Subcutaneous abdominal adipose tissue (tissue), 5 donors: ENCODE measurements at regions not wholly inside any gene's neighbourhood (a gene's known extent, or its start where the extent isn't known, plus 50 kb on each side); places are given as distances from the start of the nearest gene placed in this dataset.

ENCODE experiments used
- H3K27ac ChIP-seq: one replicate; pipeline ENCODE4 v1.7.0; 2013; ENCODE audit warnings: low read depth, mild to moderate bottlenecking, inconsistent platforms, low read length, moderate library complexity
- H3K27me3 ChIP-seq, 5 donors: one replicate each; pipeline ENCODE4 v1.7.0; 2013; ENCODE audit warnings: low read length in 5 of 5, inconsistent platforms in 1 of 5; ENCODE audit not compliant: control insufficient read depth in 5 of 5, insufficient read depth in 4 of 5
- H3K36me3 ChIP-seq, 5 donors: one replicate each; pipeline ENCODE4 v1.7.0; 2013; ENCODE audit warnings: low read length in 5 of 5; ENCODE audit not compliant: control insufficient read depth in 5 of 5, insufficient read depth in 5 of 5
- H3K4me1 ChIP-seq, 5 donors: one replicate each; pipeline ENCODE4 v1.7.0; 2013; ENCODE audit warnings: low read length in 5 of 5, mild to moderate bottlenecking in 3 of 5, moderate library complexity in 1 of 5; ENCODE audit not compliant: control insufficient read depth in 5 of 5, insufficient read depth in 5 of 5
- H3K4me3 ChIP-seq, 5 donors: one replicate each; pipeline ENCODE4 v1.7.0; 2013; ENCODE audit warnings: low read length in 5 of 5, low read depth in 1 of 5
- H3K9ac ChIP-seq, 5 donors: one replicate each; pipeline ENCODE4 v1.7.0; 2013; ENCODE audit warnings: low read length in 5 of 5, mild to moderate bottlenecking in 4 of 5, moderate library complexity in 3 of 5
- H3K9me3 ChIP-seq, 5 donors: one replicate each; pipeline ENCODE4 v1.7.0; 2013; ENCODE audit warnings: low read length in 5 of 5; ENCODE audit not compliant: control insufficient read depth in 5 of 5
- donor health status: healthy.
- donor health status: healthy.
- donor health status: healthy.
- donor health status: healthy.
- donor health status: healthy.

DNA sequence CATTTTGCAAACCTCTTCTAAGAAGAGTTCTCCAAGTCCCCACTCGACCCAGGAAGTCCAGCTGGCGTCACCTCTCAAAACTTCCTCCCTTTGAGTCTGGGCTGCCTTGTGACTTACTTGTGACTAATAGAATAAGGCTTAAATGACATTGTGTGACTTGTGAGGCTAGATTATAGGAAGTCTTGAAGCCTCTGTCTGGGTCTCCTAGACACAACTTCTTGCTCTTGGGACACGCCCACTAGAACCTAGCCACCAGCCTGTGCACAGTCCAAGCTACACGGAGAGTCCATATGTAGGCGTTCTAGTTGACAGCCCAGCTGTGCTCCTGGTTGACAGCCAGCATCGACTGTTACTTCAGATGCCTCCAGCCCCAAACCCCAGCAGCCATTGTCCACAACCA, 66.7 kb upstream of the TANC2 start:
- Histone ChIP-seq H3K9ac (no peak overlapping the region), H3K36me3 (no peaks in the 10 kb centered on the region), H3K9me3 (no peaks in the 10 kb centered on the region), H3K4me1 (peaks cover 0 to 23% (median 16%) of the 10 kb centered on the region in 5 donors), H3K27me3 (no peaks in the 10 kb centered on the region), H3K4me3 (no peak overlapping the region), H3K27ac (no peak overlapping the region)

DNA sequence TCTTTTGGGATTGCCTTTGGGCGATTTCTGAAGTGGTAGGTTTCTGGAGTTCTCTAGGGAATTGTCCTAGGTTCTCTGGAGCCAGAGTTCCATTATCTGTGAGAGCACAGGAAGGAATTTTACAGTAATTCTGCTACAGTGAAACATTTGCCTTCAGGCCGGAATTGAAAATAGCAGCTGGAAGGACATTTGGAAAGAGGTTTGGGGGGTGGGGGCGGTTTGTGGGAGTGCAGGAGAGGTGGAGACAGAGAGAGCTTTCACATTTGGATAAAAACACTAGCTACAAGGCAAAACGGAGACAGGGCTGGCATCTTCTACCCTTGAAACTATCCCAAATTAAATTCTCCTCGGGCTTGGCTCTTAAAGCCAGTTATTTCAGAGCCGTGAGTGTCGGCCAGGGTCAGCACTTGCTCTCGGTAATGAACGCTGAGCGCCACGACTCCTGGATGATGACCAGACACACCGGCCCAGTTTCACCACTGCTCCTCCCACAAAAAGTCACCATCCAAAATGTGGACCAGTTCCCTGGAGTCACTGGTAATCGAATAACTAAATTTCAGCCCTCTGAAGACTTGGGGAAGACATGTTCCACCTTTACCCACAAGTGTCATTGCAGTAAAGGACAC, 67.7 kb upstream of the TANC2 start:
- Histone ChIP-seq H3K9me3 (no peaks in the 10 kb centered on the region), H3K27me3 (no peaks in the 10 kb centered on the region), H3K36me3 (no peaks in the 10 kb centered on the region), H3K4me1 (peaks cover 0 to 23% (median 16%) of the 10 kb centered on the region in 5 donors), H3K4me3 (peak overlapping the region in 3 of 5 donors; percentile 23 to 42 (median 39)), H3K27ac (peak overlapping the region; percentile 16), H3K9ac (peak overlapping the region in 1 of 5 donors; percentile 15)

GRCh38 chr17:62897706-62898105, 68.3 kb upstream of the TANC2 start:
- Histone ChIP-seq H3K4me1 (peaks cover 0 to 29% (median 22%) of the 10 kb centered on the region in 5 donors), H3K36me3 (no peaks in the 10 kb centered on the region), H3K27ac (no peak overlapping the region), H3K9ac (no peak overlapping the region), H3K9me3 (no peaks in the 10 kb centered on the region), H3K4me3 (no peak overlapping the region), H3K27me3 (no peaks in the 10 kb centered on the region)

DNA sequence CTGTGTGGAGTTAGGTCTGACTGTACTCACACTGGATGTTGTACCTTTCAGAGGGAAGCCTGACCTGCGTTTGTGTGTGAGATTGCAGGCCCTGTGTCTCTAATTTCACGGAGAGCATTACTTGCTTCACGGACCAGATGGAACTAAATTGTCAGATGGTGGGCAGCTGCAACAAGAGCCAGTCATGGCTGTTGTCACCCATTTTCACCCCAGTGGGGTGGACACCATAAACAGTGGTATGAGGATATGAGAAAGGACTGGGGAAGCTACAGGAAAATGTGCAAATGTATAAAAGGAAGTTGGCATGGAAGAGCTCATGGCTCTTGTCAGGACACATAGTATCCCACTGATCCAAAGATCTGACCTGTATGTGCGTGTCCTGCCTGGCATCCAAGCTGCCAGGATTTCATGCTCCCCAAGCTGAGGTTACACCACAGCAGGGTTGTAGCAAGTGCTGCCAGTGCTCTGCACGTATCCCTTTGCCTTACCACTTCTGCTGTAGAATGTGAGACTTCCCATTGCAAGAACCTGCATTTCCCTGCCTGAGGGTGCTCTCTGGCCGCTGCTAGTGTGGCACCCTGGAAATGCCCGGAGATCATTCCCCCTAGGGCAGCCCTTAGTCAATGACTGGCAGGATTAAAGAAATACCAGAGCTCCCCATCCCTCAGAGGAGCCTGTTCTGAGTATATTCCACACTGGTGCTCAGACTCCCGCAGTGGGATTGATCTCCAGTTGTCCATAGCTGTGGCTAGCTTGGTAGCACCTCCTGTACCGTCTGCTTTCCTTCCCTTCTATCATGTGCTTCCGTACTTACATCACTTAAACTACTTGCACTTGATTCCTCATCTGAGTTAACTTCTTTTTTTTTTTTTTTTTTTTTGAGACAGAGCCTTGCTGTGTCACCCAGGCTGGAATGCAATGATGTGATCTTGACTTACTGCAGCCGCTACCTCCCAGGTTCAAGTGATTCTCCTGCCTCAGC, 70.4 kb upstream of the TANC2 start:
- Histone ChIP-seq H3K4me1 (peaks cover 0 to 37% (median 30%) of the 10 kb centered on the region in 5 donors), H3K9ac (no peak overlapping the region)

GRCh38 chr17:62892870-62893338, 73.1 kb upstream of the TANC2 start:
- Histone ChIP-seq H3K9ac (no peak overlapping the region), H3K4me1 (peaks cover 0 to 31% (median 21%) of the 10 kb centered on the region in 5 donors), H3K27ac (no peak overlapping the region), H3K36me3 (no peaks in the 10 kb centered on the region), H3K9me3 (no peaks in the 10 kb centered on the region), H3K27me3 (no peaks in the 10 kb centered on the region), H3K4me3 (peak overlapping the region in 1 of 5 donors; percentile 22)

More for the DNA sequence above, 70.4 kb upstream of the TANC2 start:
- Histone ChIP-seq H3K27ac (no peak overlapping the region), H3K27me3 (no peaks in the 10 kb centered on the region), H3K36me3 (no peaks in the 10 kb centered on the region), H3K4me3 (no peak overlapping the region), H3K9me3 (no peaks in the 10 kb centered on the region)

DNA sequence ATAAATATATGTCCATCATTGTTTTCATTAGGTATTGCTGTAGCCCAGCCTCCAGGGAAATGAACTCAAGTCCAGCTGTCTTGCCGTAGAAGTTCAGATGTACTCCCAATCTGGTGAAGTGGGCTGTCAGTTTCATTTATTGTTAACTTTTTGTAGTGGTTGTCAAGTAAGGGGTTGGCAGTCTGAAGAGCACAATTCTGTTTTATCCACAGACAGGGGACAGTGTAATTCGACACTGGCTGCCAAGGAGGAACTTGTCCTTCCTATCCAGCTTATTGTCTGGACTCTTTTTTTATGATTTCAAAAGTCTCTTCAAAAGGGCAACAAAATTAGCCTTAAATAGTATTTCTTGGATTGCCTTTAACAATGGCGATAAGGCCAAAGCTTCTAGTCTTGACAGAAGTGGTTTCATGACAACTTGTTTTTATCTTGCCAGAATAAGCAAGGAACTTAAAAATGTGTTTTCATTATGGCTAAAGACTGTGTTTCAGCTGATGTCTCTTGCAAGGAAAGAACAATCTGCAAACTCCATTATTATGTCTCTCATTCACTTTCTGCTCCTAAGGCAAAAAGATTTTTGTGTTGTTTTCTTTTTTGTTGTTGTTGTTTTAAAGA, 73.9 kb upstream of the TANC2 start:
- no peak overlapping the region for H3K4me3 ChIP-seq
- peaks cover 0 to 28% (median 18%) of the 10 kb centered on the region in 5 donors for H3K4me1 ChIP-seq
- H3K27me3 ChIP-seq: no peaks in the 10 kb centered on the region
- H3K27ac ChIP-seq: no peak overlapping the region
- H3K9ac ChIP-seq: no peak overlapping the region
- no peaks in the 10 kb centered on the region for H3K9me3 ChIP-seq
- H3K36me3 ChIP-seq: no peaks in the 10 kb centered on the region

DNA sequence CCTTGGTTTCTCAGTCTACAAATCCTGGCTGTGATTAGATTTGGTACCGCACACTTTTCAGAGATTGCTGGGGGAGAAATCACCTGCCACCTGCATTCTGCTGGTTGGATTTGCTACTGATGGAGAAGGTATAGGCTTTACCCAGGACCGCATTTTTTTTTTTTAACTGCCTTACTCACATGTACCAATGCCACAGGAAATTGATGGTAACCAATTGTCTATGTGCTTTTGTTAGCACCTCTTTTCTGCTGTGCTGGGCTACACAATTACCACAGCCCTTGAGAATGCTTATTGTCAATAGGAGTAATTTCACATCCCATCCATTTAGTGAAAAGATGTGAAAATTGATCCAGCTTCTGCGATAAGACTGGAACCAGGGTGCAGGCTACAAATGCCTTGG, 74.4 kb upstream of the TANC2 start:
- H3K36me3 ChIP-seq: no peaks in the 10 kb centered on the region
- H3K9ac ChIP-seq: no peak overlapping the region
- H3K4me1 ChIP-seq: peaks cover 0 to 26% (median 17%) of the 10 kb centered on the region in 5 donors
- H3K27ac ChIP-seq: no peak overlapping the region
- no peaks in the 10 kb centered on the region for H3K27me3 ChIP-seq
- H3K9me3 ChIP-seq: no peaks in the 10 kb centered on the region
- no peak overlapping the region for H3K4me3 ChIP-seq

- no peak overlapping the region for H3K9ac ChIP-seq
- H3K4me1 ChIP-seq: peaks cover 0 to 17% (median 14%) of the 10 kb centered on the region in 5 donors
Measured at GRCh38 chr17:62888765-62889164, 77.3 kb upstream of the TANC2 start.

GRCh38 chr17:62888148-62888547, 77.9 kb upstream of the TANC2 start:
- Histone ChIP-seq H3K27me3 (no peaks in the 10 kb centered on the region), H3K4me3 (no peak overlapping the region), H3K9me3 (no peaks in the 10 kb centered on the region), H3K36me3 (no peaks in the 10 kb centered on the region), H3K9ac (no peak overlapping the region), H3K27ac (no peak overlapping the region), H3K4me1 (peaks cover 0 to 16% (median 12%) of the 10 kb centered on the region in 5 donors)

More at GRCh38 chr17:62888765-62889164, 77.3 kb upstream of the TANC2 start:
- no peak overlapping the region for H3K27ac ChIP-seq
- no peak overlapping the region for H3K4me3 ChIP-seq
- no peaks in the 10 kb centered on the region for H3K36me3 ChIP-seq
- no peaks in the 10 kb centered on the region for H3K27me3 ChIP-seq
- H3K9me3 ChIP-seq: no peaks in the 10 kb centered on the region
